Trophoblast cell (in vitro differentiated cells and primary cell): ENCODE measurements at regions not wholly inside any gene's neighbourhood (a gene's known extent, or its start where the extent isn't known, plus 50 kb on each side); places are given as distances from the start of the nearest gene placed in this dataset.
A peak's percentile ranks its signal among the peaks of the same experiment; 100 is the strongest.

ENCODE experiments used
- DNase-seq, 2 donors: peaks; one replicate each; pipeline ENCODE4 v3.0.0-alpha.2; 2016
- H2AFZ ChIP-seq: 2 replicates; pipeline ENCODE4 v1.6.1; 2013; ENCODE audit warnings: low read length, moderate library complexity, mild to moderate bottlenecking; ENCODE audit not compliant: insufficient read depth, poor library complexity
- H2AK5ac ChIP-seq: 2 replicates; pipeline ENCODE4 v1.6.1; 2013; ENCODE audit warnings: mild to moderate bottlenecking, low read length
- H2BK120ac ChIP-seq: 2 replicates; pipeline ENCODE4 v1.6.1; 2013; ENCODE audit warnings: low read length, mild to moderate bottlenecking, moderate library complexity; ENCODE audit not compliant: insufficient read depth, poor library complexity
- H2BK12ac ChIP-seq: 2 replicates; pipeline ENCODE4 v1.6.1; 2013; ENCODE audit warnings: mild to moderate bottlenecking, low read length, moderate library complexity
- H2BK5ac ChIP-seq: 2 replicates; pipeline ENCODE4 v1.6.1; 2013; ENCODE audit warnings: low read length, low read depth, moderate library complexity, mild to moderate bottlenecking; ENCODE audit not compliant: poor library complexity
- H3K14ac ChIP-seq: 2 replicates; pipeline ENCODE4 v1.6.1; 2013; ENCODE audit warnings: mild to moderate bottlenecking, low read length
- H3K18ac ChIP-seq: 2 replicates; pipeline ENCODE4 v1.6.1; 2013; ENCODE audit warnings: mild to moderate bottlenecking, low read length
- H3K23ac ChIP-seq: 2 replicates; pipeline ENCODE4 v1.6.1; 2013; ENCODE audit warnings: low read length
- H3K27ac ChIP-seq: 2 replicates; pipeline ENCODE4 v1.5.1; 2013; ENCODE audit warnings: low read depth, mild to moderate bottlenecking, inconsistent platforms, low read length, moderate library complexity
- H3K27me3 ChIP-seq: 2 replicates; pipeline ENCODE4 v1.6.1; 2013; ENCODE audit warnings: inconsistent platforms, mild to moderate bottlenecking, low read length, moderate library complexity; ENCODE audit not compliant: insufficient read depth
- H3K36me3 ChIP-seq, 2 experiments: 1 replicate in 1 of 2; 2 replicates in 1 of 2; pipeline ENCODE4 v1.6.1; 2013; ENCODE audit warnings: low read length in 2 of 2, mild to moderate bottlenecking in 2 of 2, moderate library complexity in 1 of 2; ENCODE audit not compliant: insufficient read depth in 2 of 2, control insufficient read depth in 1 of 2
- H3K4ac ChIP-seq: 2 replicates; pipeline ENCODE4 v1.6.1; 2013; ENCODE audit warnings: low read depth, mild to moderate bottlenecking, low read length, moderate library complexity
- H3K4me1 ChIP-seq, 2 experiments: 1 replicate in 1 of 2; 2 replicates in 1 of 2; pipeline ENCODE4 v1.6.1; 2013; ENCODE audit warnings: low read length in 2 of 2, mild to moderate bottlenecking in 2 of 2, moderate library complexity in 1 of 2; ENCODE audit not compliant: insufficient read depth in 2 of 2, control insufficient read depth in 1 of 2
- H3K4me2 ChIP-seq: 2 replicates; pipeline ENCODE4 v1.6.1; 2013; ENCODE audit warnings: inconsistent platforms, mild to moderate bottlenecking, low read length, moderate library complexity
- H3K4me3 ChIP-seq: 2 replicates; pipeline ENCODE4 v1.5.1; 2013; ENCODE audit warnings: mild to moderate bottlenecking, low read depth, low read length, inconsistent platforms
- H3K79me1 ChIP-seq: one replicate; pipeline ENCODE4 v1.6.1; 2013; ENCODE audit warnings: low read length
- H3K79me2 ChIP-seq: 2 replicates; pipeline ENCODE4 v1.6.1; 2013; ENCODE audit warnings: low read length, mild to moderate bottlenecking; ENCODE audit not compliant: control insufficient read depth, insufficient read depth, poor library complexity
- H3K9ac ChIP-seq: 2 replicates; pipeline ENCODE4 v1.6.1; 2013; ENCODE audit warnings: mild to moderate bottlenecking, low read length
- H3K9me3 ChIP-seq: 2 replicates; pipeline ENCODE4 v1.6.1; 2013; ENCODE audit warnings: low read depth, mild to moderate bottlenecking, control low read depth, inconsistent platforms, low read length; ENCODE audit not compliant: insufficient read depth
- H4K12ac ChIP-seq: 2 replicates; pipeline ENCODE4 v1.6.1; 2013; ENCODE audit warnings: low read depth, mild to moderate bottlenecking, low read length, moderate library complexity
- H4K8ac ChIP-seq: 2 replicates; pipeline ENCODE4 v1.6.1; 2013; ENCODE audit warnings: low read depth, mild to moderate bottlenecking, low read length, moderate library complexity
- H4K91ac ChIP-seq: one replicate; pipeline ENCODE4 v1.6.1; 2013; ENCODE audit warnings: low read depth, mild to moderate bottlenecking, low read length, moderate library complexity
- WGBS: extraction: QIAGEN DNeasy Blood & Tissue Kit; methylation state at CpG from one replicate; pipeline ENCODE4 v1.1.7; 2013; ENCODE audit warnings: missing lambda C conversion rate; ENCODE audit not compliant: insufficient read length, insufficient coverage; ENCODE audit errors: extremely low coverage; 5-methylcytosine and 5-hydroxymethylcytosine counted together

DNA sequence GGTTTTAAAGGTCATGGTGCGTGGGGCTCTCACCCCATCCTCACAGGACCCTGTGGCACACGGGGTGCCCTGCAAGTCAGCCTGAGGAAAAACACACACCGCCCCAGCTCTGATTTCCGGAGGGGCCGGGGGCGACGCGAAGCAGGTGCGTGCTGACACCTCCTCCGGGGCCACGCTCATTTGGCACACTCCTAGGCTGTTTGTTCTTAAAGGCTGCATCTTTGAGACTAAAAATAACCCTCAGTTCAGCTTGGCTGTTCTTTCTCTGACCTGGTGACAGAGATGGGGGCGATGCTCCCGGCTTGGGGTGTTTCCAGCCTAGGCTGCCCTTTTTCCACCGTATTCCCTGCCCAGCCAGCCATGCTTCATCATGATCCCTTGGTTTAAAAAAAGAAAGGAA lies 141.5 kb upstream of the TPM1 start:
- Histone ChIP-seq H3K9me3 (peaks cover 2% of the 10 kb centered on the region), H3K23ac (no peak overlapping the region), H3K4me1 (peaks cover 27 to 41% of the 10 kb centered on the region in 2 experiments), H2BK120ac (peak overlapping the region; percentile 82), H3K36me3 (no peaks in the 10 kb centered on the region), H2AFZ (no peak overlapping the region), H3K27ac (peak overlapping the region; percentile 100), H3K79me2 (peaks cover 26% of the 10 kb centered on the region), H3K27me3 (no peaks in the 10 kb centered on the region), H3K14ac (peak overlapping the region; percentile 77), H3K4me3 (no peak overlapping the region), H4K8ac (peak overlapping the region; percentile 59), H4K12ac (no peak overlapping the region), H3K79me1 (peaks cover 79% of the 10 kb centered on the region), H3K4ac (peak overlapping the region; percentile 94), H4K91ac (peak overlapping the region; percentile 99), H3K18ac (peak overlapping the region; percentile 97), H2BK12ac (peak overlapping the region; percentile 100), H2AK5ac (peak overlapping the region; percentile 74), H2BK5ac (peak overlapping the region; percentile 90), H3K4me2 (no peak overlapping the region), H3K9ac (no peak overlapping the region)
- no peak for DNase-seq
- WGBS = no CpG with 5 or more reads among the region's 14 CpGs

DNA sequence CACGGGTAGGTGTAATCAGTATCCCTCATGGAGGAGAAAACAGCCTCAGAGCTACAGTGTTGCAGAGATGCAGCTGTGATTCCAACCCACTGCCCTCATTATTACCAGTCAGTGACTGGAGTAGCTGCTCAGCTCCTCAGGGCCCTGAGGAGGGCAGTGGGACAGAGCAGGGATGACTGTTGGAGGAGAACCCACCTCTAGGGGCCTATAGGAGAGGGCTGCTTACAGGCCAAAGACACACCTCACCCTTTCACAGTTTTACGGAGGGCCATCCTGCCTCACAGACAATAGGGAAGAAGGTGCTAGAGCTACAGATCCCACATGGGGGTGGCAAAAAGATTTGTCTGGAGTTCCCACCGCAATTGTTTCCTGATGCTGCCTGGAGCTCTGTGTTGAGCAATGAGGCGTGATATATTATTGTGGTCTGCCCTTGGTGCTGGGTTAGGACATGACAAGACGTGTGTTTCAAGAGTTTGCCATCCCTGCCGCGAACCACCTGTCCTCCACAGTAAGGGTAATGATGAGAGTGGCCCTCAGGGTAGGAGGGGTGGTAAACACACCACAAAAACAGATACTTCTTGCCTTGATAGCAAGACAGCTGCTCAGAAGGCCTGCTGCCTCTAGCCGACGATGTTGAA lies 140.5 kb upstream of the TPM1 start:
- no peak overlapping the region for H3K9ac ChIP-seq
- peak overlapping the region; percentile 93 for H2BK12ac ChIP-seq
- peak overlapping the region; percentile 72 for H4K8ac ChIP-seq
- peak overlapping the region; percentile 99 for H4K91ac ChIP-seq
- H2AK5ac ChIP-seq = peak overlapping the region; percentile 18
- H3K79me2 ChIP-seq = peaks cover 23% of the 10 kb centered on the region
- DNase-seq = no peak
- H3K4me1 ChIP-seq = peaks cover 27 to 43% of the 10 kb centered on the region in 2 experiments
- H3K4me3 ChIP-seq = no peak overlapping the region
- H4K12ac ChIP-seq = no peak overlapping the region
- H2BK5ac ChIP-seq = peak overlapping the region; percentile 90
- H3K14ac ChIP-seq = peak overlapping the region; percentile 77
- no CpG with 5 or more reads among the region's 9 CpGs for WGBS
- H2BK120ac ChIP-seq = peak overlapping the region; percentile 82
- no peak overlapping the region for H3K23ac ChIP-seq
- H3K9me3 ChIP-seq = peaks cover 4% of the 10 kb centered on the region
- H3K36me3 ChIP-seq = no peaks in the 10 kb centered on the region
- H3K27me3 ChIP-seq = no peaks in the 10 kb centered on the region
- H3K4me2 ChIP-seq = no peak overlapping the region
- H3K4ac ChIP-seq = peak overlapping the region; percentile 46
- H3K27ac ChIP-seq = peak overlapping the region; percentile 87
- H2AFZ ChIP-seq = peak overlapping the region; percentile 24
- peaks cover 79% of the 10 kb centered on the region for H3K79me1 ChIP-seq
- peak overlapping the region; percentile 84 for H3K18ac ChIP-seq

DNA sequence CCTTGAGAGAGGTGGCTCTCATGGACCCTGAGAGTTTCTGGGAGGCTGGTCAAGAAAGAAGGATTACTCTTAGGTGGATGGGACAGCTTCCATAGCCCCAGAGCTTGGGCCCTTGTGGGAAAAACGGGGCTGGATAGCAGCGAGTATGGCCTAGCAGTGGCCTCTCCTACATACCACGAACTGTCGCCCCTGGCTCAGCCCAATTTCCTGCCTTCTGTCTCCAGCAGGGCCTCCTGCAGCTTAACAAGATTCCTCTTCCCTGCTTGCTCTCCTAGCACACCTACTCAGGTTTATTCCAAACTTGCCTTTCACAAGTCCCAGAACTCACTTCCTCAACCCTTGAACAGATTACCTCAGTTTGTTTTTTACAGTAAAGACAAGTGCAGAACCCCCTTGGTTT lies 139.7 kb upstream of the TPM1 start:
- H3K4me3 ChIP-seq = no peak overlapping the region
- no peak overlapping the region for H2AFZ ChIP-seq
- peaks cover 77% of the 10 kb centered on the region for H3K79me1 ChIP-seq
- no CpG with 5 or more reads among the region's 4 CpGs for WGBS
- H2BK5ac ChIP-seq = peak overlapping the region; percentile 90
- H3K9me3 ChIP-seq = peaks cover 4% of the 10 kb centered on the region
- H3K4me1 ChIP-seq = peaks cover 23 to 39% of the 10 kb centered on the region in 2 experiments
- peak overlapping the region; percentile 82 for H2BK120ac ChIP-seq
- H2BK12ac ChIP-seq = peak overlapping the region; percentile 93
- H3K4me2 ChIP-seq = no peak overlapping the region
- no peak overlapping the region for H3K23ac ChIP-seq
- H3K18ac ChIP-seq = peak overlapping the region; percentile 84
- no peak overlapping the region for H4K12ac ChIP-seq
- H4K91ac ChIP-seq = peak overlapping the region; percentile 99
- H3K4ac ChIP-seq = peak overlapping the region; percentile 46
- H4K8ac ChIP-seq = peak overlapping the region; percentile 72
- H3K27ac ChIP-seq = peak overlapping the region; percentile 87
- H3K79me2 ChIP-seq = peaks cover 18% of the 10 kb centered on the region
- DNase-seq = no peak
- H3K14ac ChIP-seq = peak overlapping the region; percentile 77
- H3K36me3 ChIP-seq = no peaks in the 10 kb centered on the region
- no peaks in the 10 kb centered on the region for H3K27me3 ChIP-seq
- H2AK5ac ChIP-seq = peak overlapping the region; percentile 18
- peak overlapping the region; percentile 24 for H3K9ac ChIP-seq

DNA sequence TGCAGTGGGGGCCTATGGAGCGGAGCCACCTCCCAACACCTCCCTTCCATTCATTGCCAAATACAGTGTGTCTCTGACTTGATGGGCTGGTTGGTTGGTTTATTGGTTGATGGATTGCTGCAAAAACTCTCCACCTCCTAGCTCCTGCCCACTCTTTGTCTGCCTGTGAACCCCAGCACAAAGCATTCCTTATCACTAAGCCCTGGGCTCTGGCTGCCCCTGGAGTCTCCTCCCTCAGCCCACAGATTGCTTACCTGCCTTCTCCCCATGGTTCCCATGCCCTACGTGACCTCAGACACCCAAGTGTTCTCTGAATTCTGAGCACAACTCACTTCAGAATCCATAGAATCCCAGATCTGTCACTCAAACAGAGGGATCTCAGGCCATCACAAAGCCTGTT lies 139.1 kb upstream of the TPM1 start:
- Histone ChIP-seq H3K79me2 (peaks cover 15% of the 10 kb centered on the region), H2AFZ (no peak overlapping the region), H3K36me3 (no peaks in the 10 kb centered on the region), H3K9me3 (peaks cover 4% of the 10 kb centered on the region), H2BK5ac (peak overlapping the region; percentile 62), H3K27me3 (no peaks in the 10 kb centered on the region), H3K4me2 (no peak overlapping the region), H3K9ac (no peak overlapping the region), H3K79me1 (peaks cover 74% of the 10 kb centered on the region), H4K12ac (no peak overlapping the region), H3K27ac (peak overlapping the region; percentile 87), H4K8ac (peak overlapping the region; percentile 52), H3K23ac (no peak overlapping the region), H3K18ac (peak overlapping the region; percentile 45), H2BK120ac (peak overlapping the region; percentile 49), H3K4ac (no peak overlapping the region), H3K4me1 (peaks cover 19 to 35% of the 10 kb centered on the region in 2 experiments), H4K91ac (peak overlapping the region; percentile 65), H3K14ac (peak overlapping the region; percentile 69), H2AK5ac (peak overlapping the region; percentile 32), H2BK12ac (peak overlapping the region; percentile 23), H3K4me3 (no peak overlapping the region)
- DNase-seq = no peak
- no CpG with 5 or more reads among the region's 2 CpGs for WGBS
